ENCODE measurements at regions not wholly inside any gene's neighbourhood (a gene's known extent, or its start where the extent isn't known, plus 50 kb on each side); places are given as distances from the start of the nearest gene placed in this dataset.

GRCh38 chr10:36383349-36383748 lies 741.3 kb upstream of the FZD8 start:
- CTCF ChIA-PET = no interaction called here
- POLR2A ChIA-PET (ENCODE audit: low non-redundant PET) = no interaction called here
- intact Hi-C loops (cut with micrococcal nuclease; ENCODE audit: unreplicated experiment) = no loop called here
- DNase-seq (ENCODE audit: low spot score) = no peak
- TF ChIP-seq EZH2 (IDR thresholded peaks at IDR 0.05; ENCODE audit: borderline replicate concordance, low read depth, low read length, poor library complexity, severe bottlenecking) (no peak), CTCF (conservative IDR thresholded peaks at IDR 0.05; ENCODE audit: low read depth, low read length) (no peak)
- Histone ChIP-seq H3K4me1 (ENCODE audit: insufficient read depth, low read length, poor library complexity, severe bottlenecking) (no peaks in the 10 kb centered on the region), H3K4me3 (ENCODE audit: low read depth, low read length, poor library complexity, severe bottlenecking) (no peak overlapping the region), H3K27me3 (replicated peaks; ENCODE audit: insufficient read depth, low read depth, low read length, poor library complexity) (no peaks in the 10 kb centered on the region), H3K9me3 (ENCODE audit: low read depth, low read length, poor library complexity, severe bottlenecking) (no peaks in the 10 kb centered on the region), H3K27ac (ENCODE audit: low read depth, low read length, poor library complexity, severe bottlenecking) (no peak overlapping the region), H3K36me3 (ENCODE audit: insufficient read depth, low read length, poor library complexity, severe bottlenecking) (no peaks in the 10 kb centered on the region)
- BruUV-seq (replicated peaks) = no TSS peak

- Histone ChIP-seq H3K4me3 (ENCODE audit: low read depth, low read length, poor library complexity, severe bottlenecking) (no peak overlapping the region), H3K27me3 (replicated peaks; ENCODE audit: insufficient read depth, low read depth, low read length, poor library complexity) (no peaks in the 10 kb centered on the region), H3K27ac (ENCODE audit: low read depth, low read length, poor library complexity, severe bottlenecking) (no peak overlapping the region), H3K9me3 (ENCODE audit: low read depth, low read length, poor library complexity, severe bottlenecking) (no peaks in the 10 kb centered on the region), H3K4me1 (ENCODE audit: insufficient read depth, low read length, poor library complexity, severe bottlenecking) (no peaks in the 10 kb centered on the region), H3K36me3 (ENCODE audit: insufficient read depth, low read length, poor library complexity, severe bottlenecking) (no peaks in the 10 kb centered on the region)
- POLR2A ChIA-PET (ENCODE audit: low non-redundant PET) = no interaction called here
- CTCF ChIA-PET = no interaction called here
- no TSS peak for BruUV-seq (replicated peaks)
- intact Hi-C loops (cut with micrococcal nuclease; ENCODE audit: unreplicated experiment) = no loop called here
- no peak for DNase-seq (ENCODE audit: low spot score)
- no peak for TF ChIP-seq CTCF (conservative IDR thresholded peaks at IDR 0.05; ENCODE audit: low read depth, low read length)
- TF ChIP-seq EZH2 (IDR thresholded peaks at IDR 0.05; ENCODE audit: borderline replicate concordance, low read depth, low read length, poor library complexity, severe bottlenecking) = no peak
Observed at GRCh38 chr10:36381748-36382147, 739.7 kb upstream of the FZD8 start.

- no peak overlapping the region for H3K27ac ChIP-seq (ENCODE audit: low read depth, low read length, poor library complexity, severe bottlenecking)
- no TSS peak for BruUV-seq (replicated peaks)
- CTCF ChIA-PET = no interaction called here
Observed at GRCh38 chr10:36380538-36380937, 738.4 kb upstream of the FZD8 start.

More at GRCh38 chr10:36380538-36380937, 738.4 kb upstream of the FZD8 start:
- POLR2A ChIA-PET (ENCODE audit: low non-redundant PET) = no interaction called here
- Histone ChIP-seq H3K4me1 (ENCODE audit: insufficient read depth, low read length, poor library complexity, severe bottlenecking) (no peaks in the 10 kb centered on the region), H3K9me3 (ENCODE audit: low read depth, low read length, poor library complexity, severe bottlenecking) (no peaks in the 10 kb centered on the region), H3K27me3 (replicated peaks; ENCODE audit: insufficient read depth, low read depth, low read length, poor library complexity) (no peaks in the 10 kb centered on the region), H3K4me3 (ENCODE audit: low read depth, low read length, poor library complexity, severe bottlenecking) (no peak overlapping the region), H3K36me3 (ENCODE audit: insufficient read depth, low read length, poor library complexity, severe bottlenecking) (no peaks in the 10 kb centered on the region)
- DNase-seq (ENCODE audit: low spot score) = no peak
- intact Hi-C loops (cut with micrococcal nuclease; ENCODE audit: unreplicated experiment) = no loop called here
- no peak for TF ChIP-seq CTCF (conservative IDR thresholded peaks at IDR 0.05; ENCODE audit: low read depth, low read length)
- no peak for TF ChIP-seq EZH2 (IDR thresholded peaks at IDR 0.05; ENCODE audit: borderline replicate concordance, low read depth, low read length, poor library complexity, severe bottlenecking)

Data from A673 (cell line).